Glutamatergic neuron (in vitro differentiated cells): ENCODE measurements at regions not wholly inside any gene's neighbourhood (a gene's known extent, or its start where the extent isn't known, plus 50 kb on each side); places are given as distances from the start of the nearest gene placed in this dataset.

Experiments used
- DNase-seq: peaks from one replicate; pipeline ENCODE4 v3.0.0; 2022
- H3K27ac Mint-ChIP-seq: one replicate; pipeline ENCODE4 v1.8.0; 2020; ENCODE audit warnings: mild to moderate bottlenecking, mixed read lengths, inconsistent platforms; ENCODE audit not compliant: unreplicated experiment
- H3K27me3 Mint-ChIP-seq: one replicate; pipeline ENCODE4 v1.8.0; 2020; ENCODE audit warnings: mild to moderate bottlenecking, moderate library complexity, mixed read lengths, inconsistent platforms; ENCODE audit not compliant: unreplicated experiment
- H3K36me3 Mint-ChIP-seq: one replicate; pipeline ENCODE4 v1.8.0; 2020; ENCODE audit warnings: mild to moderate bottlenecking, mixed read lengths, inconsistent platforms; ENCODE audit not compliant: unreplicated experiment
- H3K4me1 Mint-ChIP-seq: one replicate; pipeline ENCODE4 v1.8.0; 2020; ENCODE audit warnings: mild to moderate bottlenecking, low read depth, mixed read lengths, inconsistent platforms; ENCODE audit not compliant: unreplicated experiment
- H3K4me3 Mint-ChIP-seq: one replicate; pipeline ENCODE4 v1.8.0; 2020; ENCODE audit warnings: mild to moderate bottlenecking, mixed read lengths, inconsistent platforms; ENCODE audit not compliant: unreplicated experiment
- H3K9me3 Mint-ChIP-seq: one replicate; pipeline ENCODE4 v1.8.0; 2020; ENCODE audit warnings: mild to moderate bottlenecking, moderate library complexity, mixed read lengths, inconsistent platforms; ENCODE audit not compliant: unreplicated experiment
- TF ChIP-seq, protein P1 (sequence below): fragments of 200-600 bp; sonication (generic); IDR thresholded peaks from one replicate; pipeline ENCODE4 v1.5.0; 2021; ENCODE audit not compliant: partially characterized antibody, unreplicated experiment

DNA sequence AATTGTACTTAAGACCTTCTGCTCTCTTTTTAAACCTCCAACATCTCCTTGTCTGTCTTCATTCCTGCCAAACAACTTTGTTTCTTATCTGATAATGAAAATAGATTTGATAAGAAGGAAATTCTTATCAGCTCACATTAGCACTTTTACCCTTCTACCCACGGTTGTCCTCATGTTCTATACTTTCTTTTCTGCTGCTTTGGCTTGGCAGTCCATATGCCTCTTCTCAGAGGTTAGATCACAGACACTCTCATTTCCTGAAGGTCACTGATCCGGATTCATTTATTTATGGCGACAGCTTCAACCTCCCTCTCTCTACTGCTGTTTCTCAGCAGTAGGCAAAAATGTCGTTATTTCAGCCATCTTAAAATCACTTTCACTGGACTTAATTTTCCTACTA lies 2015.8 kb downstream of the NCAM2 start:
- DNase-seq, result no peak
- H3K27ac Mint-ChIP-seq, result no peak overlapping the region
- TF ChIP-seq, protein P1, sequence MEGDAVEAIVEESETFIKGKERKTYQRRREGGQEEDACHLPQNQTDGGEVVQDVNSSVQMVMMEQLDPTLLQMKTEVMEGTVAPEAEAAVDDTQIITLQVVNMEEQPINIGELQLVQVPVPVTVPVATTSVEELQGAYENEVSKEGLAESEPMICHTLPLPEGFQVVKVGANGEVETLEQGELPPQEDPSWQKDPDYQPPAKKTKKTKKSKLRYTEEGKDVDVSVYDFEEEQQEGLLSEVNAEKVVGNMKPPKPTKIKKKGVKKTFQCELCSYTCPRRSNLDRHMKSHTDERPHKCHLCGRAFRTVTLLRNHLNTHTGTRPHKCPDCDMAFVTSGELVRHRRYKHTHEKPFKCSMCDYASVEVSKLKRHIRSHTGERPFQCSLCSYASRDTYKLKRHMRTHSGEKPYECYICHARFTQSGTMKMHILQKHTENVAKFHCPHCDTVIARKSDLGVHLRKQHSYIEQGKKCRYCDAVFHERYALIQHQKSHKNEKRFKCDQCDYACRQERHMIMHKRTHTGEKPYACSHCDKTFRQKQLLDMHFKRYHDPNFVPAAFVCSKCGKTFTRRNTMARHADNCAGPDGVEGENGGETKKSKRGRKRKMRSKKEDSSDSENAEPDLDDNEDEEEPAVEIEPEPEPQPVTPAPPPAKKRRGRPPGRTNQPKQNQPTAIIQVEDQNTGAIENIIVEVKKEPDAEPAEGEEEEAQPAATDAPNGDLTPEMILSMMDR, result no peak
- no peaks in the 10 kb centered on the region for H3K36me3 Mint-ChIP-seq
- no peaks in the 10 kb centered on the region for H3K9me3 Mint-ChIP-seq
- peaks cover 3% of the 10 kb centered on the region for H3K4me1 Mint-ChIP-seq
- H3K4me3 Mint-ChIP-seq, result no peak overlapping the region
- H3K27me3 Mint-ChIP-seq, result no peaks in the 10 kb centered on the region

DNA sequence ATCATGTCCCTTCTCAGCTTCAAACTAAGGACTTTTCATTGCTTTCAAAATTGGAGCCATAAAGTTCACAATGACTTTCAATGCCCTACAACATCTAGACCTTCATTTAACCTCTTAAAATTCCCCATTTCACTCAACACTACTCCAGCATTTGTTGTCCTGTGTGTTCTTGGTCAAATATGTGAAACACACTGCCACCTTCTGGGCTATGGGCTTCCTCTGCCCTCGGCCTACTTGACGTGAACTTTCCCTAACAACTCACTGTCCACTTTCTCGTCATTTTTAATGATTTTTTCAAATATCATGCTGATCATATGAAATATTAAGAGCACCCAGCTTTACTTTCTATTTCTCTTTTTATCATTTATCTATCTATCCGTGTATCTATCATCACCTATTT lies 2018.4 kb downstream of the NCAM2 start:
- no peaks in the 10 kb centered on the region for H3K36me3 Mint-ChIP-seq
- H3K27ac Mint-ChIP-seq, result no peak overlapping the region
- DNase-seq, result peak; percentile 26
- no peaks in the 10 kb centered on the region for H3K27me3 Mint-ChIP-seq
- H3K4me3 Mint-ChIP-seq, result no peak overlapping the region
- no peaks in the 10 kb centered on the region for H3K4me1 Mint-ChIP-seq
- H3K9me3 Mint-ChIP-seq, result peaks cover 1% of the 10 kb centered on the region
- TF ChIP-seq, protein P1, result peak; percentile 27

DNA sequence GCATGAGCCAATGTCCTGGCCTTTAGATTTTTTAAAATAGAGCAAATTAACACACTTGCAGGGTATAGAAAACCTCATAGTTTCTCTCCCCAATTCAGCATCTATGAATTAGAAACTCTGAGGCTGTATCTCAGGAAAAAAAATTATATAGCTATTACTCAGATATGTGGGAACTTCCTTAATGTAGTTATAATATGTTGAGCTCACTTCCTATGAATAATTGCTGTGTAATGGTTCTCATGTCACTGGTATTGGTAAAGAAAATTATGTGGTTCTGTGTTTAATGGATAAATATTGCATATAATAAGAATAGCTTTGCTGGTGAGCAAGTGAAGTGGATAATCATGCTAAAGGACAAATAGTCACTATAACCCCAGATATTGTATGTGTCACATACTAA lies 2019.8 kb downstream of the NCAM2 start:
- Mint-ChIP-seq H3K9me3 (peaks cover 6% of the 10 kb centered on the region), H3K4me1 (no peaks in the 10 kb centered on the region), H3K27me3 (peaks cover 5% of the 10 kb centered on the region), H3K27ac (no peak overlapping the region), H3K4me3 (no peak overlapping the region), H3K36me3 (no peaks in the 10 kb centered on the region)
- no peak for DNase-seq
- TF ChIP-seq, protein P1, result no peak

DNA sequence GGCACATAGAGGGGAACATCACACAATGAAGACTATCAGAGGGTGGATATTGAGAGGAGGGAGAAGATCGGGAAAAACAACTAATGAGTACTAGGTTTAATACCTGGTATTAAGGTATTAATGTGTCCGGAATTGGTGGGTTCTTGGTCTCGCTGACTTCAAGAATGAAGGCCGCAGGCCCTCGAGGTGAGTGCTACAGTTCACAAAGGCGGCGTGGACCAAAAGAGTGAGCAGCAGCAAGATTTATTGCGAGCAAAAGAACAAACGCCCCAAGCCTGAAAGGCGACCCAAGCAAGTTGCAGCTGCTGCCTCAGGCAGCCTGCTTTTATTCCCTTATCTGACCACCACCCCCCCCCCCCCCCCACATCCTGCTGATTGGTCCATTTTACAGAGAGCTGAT lies 2022.8 kb downstream of the NCAM2 start:
- Mint-ChIP-seq H3K4me3 (no peak overlapping the region), H3K36me3 (no peaks in the 10 kb centered on the region), H3K4me1 (no peaks in the 10 kb centered on the region), H3K27ac (no peak overlapping the region), H3K27me3 (peaks cover 5% of the 10 kb centered on the region), H3K9me3 (peaks cover 6% of the 10 kb centered on the region)
- no peak for DNase-seq
- TF ChIP-seq, protein P1, result no peak

DNA sequence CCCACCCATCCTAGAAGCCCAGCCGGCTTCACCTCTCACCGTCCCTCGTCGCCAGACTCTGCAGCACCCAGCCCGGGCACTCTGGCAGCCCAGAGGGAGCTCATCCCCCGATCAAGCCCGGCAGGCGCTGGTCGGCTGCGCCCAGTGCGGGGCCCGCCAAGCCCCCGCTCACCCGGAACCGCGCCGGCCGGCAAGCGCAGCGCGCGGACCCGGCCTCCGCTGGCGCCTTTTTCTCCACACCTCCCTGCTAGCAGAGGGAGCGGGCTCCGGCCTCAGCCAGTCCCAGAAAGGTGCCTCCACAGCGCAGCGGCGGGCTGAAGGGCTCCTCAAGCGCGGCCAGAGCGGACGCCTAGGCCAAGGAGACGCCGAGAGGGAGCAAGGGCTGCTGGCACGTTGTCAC lies 2023.3 kb downstream of the NCAM2 start:
- Mint-ChIP-seq H3K27ac (no peak overlapping the region), H3K27me3 (peaks cover 5% of the 10 kb centered on the region), H3K4me3 (no peak overlapping the region), H3K36me3 (no peaks in the 10 kb centered on the region), H3K9me3 (peaks cover 6% of the 10 kb centered on the region), H3K4me1 (no peaks in the 10 kb centered on the region)
- TF ChIP-seq, protein P1, result no peak
- no peak for DNase-seq
